ENCODE measurements at regions not wholly inside any gene's neighbourhood (a gene's known extent, or its start where the extent isn't known, plus 50 kb on each side); places are given as distances from the start of the nearest gene placed in this dataset.

GRCh38 chr2:78024996-78025395 lies 502.8 kb upstream of the LRRTM4 start:
- H3K4me1 ChIP-seq = no peaks in the 10 kb centered on the region
- no peaks in the 10 kb centered on the region for H3K27me3 ChIP-seq
- H3K9me3 ChIP-seq = no peaks in the 10 kb centered on the region
- H3K27ac ChIP-seq = no peak overlapping the region
- DNase-seq (ENCODE audit: extremely low spot score in 2 of 2) = no peak
- intact Hi-C loops (cut with DNase I) = no loop called here
- no peaks in the 10 kb centered on the region for H3K36me3 ChIP-seq
- no peak overlapping the region for H3K4me3 ChIP-seq
- TF ChIP-seq, protein P1, sequence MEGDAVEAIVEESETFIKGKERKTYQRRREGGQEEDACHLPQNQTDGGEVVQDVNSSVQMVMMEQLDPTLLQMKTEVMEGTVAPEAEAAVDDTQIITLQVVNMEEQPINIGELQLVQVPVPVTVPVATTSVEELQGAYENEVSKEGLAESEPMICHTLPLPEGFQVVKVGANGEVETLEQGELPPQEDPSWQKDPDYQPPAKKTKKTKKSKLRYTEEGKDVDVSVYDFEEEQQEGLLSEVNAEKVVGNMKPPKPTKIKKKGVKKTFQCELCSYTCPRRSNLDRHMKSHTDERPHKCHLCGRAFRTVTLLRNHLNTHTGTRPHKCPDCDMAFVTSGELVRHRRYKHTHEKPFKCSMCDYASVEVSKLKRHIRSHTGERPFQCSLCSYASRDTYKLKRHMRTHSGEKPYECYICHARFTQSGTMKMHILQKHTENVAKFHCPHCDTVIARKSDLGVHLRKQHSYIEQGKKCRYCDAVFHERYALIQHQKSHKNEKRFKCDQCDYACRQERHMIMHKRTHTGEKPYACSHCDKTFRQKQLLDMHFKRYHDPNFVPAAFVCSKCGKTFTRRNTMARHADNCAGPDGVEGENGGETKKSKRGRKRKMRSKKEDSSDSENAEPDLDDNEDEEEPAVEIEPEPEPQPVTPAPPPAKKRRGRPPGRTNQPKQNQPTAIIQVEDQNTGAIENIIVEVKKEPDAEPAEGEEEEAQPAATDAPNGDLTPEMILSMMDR (IDR thresholded peaks at IDR 0.05) = no peak
- TF ChIP-seq POLR2AphosphoS5 (IDR thresholded peaks at IDR 0.05; ENCODE audit: insufficient read depth in 1 of 2, low read depth in 1 of 2) = no peak
- no peak for TF ChIP-seq POLR2A (IDR thresholded peaks at IDR 0.05)

DNA sequence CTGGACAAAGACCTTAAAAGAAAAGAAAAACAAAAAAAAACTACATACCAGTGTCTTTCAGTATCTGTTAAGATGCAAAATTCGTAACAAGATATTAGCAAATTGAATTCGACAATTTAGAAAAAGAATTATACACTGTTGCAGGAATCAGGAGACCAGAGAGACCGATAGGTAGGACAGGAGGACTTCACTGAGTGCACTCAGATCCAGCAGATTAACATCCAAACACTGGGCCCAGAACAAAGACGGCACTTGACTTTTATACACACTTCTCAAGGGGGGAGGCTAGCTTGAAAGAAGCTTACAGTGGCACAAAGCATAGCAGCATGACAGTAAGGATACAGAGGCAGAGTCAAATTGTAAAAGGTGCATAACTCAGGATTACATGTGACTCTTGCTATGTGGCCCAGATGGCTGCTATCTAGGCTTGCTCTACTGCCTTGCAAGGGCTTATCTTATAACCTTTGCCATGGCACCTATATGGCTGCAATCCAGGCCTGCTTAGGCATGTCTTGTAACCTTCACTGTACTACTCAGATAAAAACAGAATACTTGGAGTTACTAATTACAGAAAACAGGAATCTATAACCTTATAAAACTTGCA lies 507.3 kb upstream of the LRRTM4 start:
- H3K27ac ChIP-seq = no peak overlapping the region
- H3K27me3 ChIP-seq = no peaks in the 10 kb centered on the region
- DNase-seq (ENCODE audit: extremely low spot score in 2 of 2) = no peak
- intact Hi-C loops (cut with DNase I) = no loop called here
- no peak overlapping the region for H3K4me3 ChIP-seq
- no peaks in the 10 kb centered on the region for H3K36me3 ChIP-seq
- TF ChIP-seq POLR2AphosphoS5 (IDR thresholded peaks at IDR 0.05; ENCODE audit: insufficient read depth in 1 of 2, low read depth in 1 of 2) = no peak
- TF ChIP-seq, protein P1 (IDR thresholded peaks at IDR 0.05) = no peak
- no peak for TF ChIP-seq POLR2A (IDR thresholded peaks at IDR 0.05)
- H3K9me3 ChIP-seq = no peaks in the 10 kb centered on the region
- H3K4me1 ChIP-seq = no peaks in the 10 kb centered on the region

DNA sequence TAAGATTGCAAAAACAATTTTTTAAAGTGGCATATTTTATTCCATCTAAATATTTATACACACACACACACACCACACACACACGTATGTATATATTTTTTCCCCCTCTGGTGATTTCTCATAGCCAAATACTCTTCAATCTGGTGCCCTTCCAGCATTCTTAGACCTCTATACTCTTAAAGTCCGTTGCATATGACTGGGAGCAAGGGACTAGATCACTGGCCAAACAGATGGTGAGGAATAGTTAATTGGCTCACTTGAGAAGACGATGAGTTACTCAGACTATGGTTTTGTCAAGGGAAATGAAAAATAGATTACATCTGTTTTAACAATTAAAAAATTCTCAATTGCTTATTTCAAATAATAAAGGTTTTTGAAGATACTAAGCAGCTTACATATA lies 512.5 kb upstream of the LRRTM4 start:
- H3K4me3 ChIP-seq = no peak overlapping the region
- intact Hi-C loops (cut with DNase I) = no loop called here
- no peaks in the 10 kb centered on the region for H3K36me3 ChIP-seq
- H3K27me3 ChIP-seq = no peaks in the 10 kb centered on the region
- H3K27ac ChIP-seq = no peak overlapping the region
- DNase-seq (ENCODE audit: extremely low spot score in 2 of 2) = no peak
- TF ChIP-seq POLR2AphosphoS5 (IDR thresholded peaks at IDR 0.05; ENCODE audit: insufficient read depth in 1 of 2, low read depth in 1 of 2) (no peak), POLR2A (IDR thresholded peaks at IDR 0.05) (no peak)
- TF ChIP-seq, protein P1 (IDR thresholded peaks at IDR 0.05) = no peak
- H3K4me1 ChIP-seq = no peaks in the 10 kb centered on the region
- no peaks in the 10 kb centered on the region for H3K9me3 ChIP-seq

DNA sequence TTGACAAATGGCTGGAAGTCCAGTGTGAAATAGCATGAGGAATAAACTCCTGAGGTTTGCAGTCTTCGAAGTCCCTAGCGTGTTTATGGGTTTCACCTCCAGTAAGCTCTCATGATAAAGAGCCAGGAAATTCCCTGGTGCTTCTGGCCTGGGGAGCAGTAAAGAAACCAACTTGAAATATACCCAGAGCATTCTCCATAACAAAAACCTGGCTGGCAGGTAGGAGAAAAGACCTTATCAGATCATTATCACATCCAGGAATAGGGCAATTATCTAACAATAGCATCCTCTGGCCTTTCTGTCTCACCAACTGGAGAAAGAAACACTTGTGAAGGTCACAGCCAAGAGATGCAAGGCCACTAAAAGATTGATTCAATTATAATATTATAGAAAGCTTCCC lies 513.6 kb upstream of the LRRTM4 start:
- no peaks in the 10 kb centered on the region for H3K9me3 ChIP-seq
- H3K27ac ChIP-seq = no peak overlapping the region
- no peaks in the 10 kb centered on the region for H3K4me1 ChIP-seq
- H3K36me3 ChIP-seq = no peaks in the 10 kb centered on the region
- DNase-seq (ENCODE audit: extremely low spot score in 2 of 2) = no peak
- H3K4me3 ChIP-seq = no peak overlapping the region
- H3K27me3 ChIP-seq = no peaks in the 10 kb centered on the region
- intact Hi-C loops (cut with DNase I) = no loop called here
- TF ChIP-seq POLR2AphosphoS5 (IDR thresholded peaks at IDR 0.05; ENCODE audit: insufficient read depth in 1 of 2, low read depth in 1 of 2) (no peak), POLR2A (IDR thresholded peaks at IDR 0.05) (no peak)
- TF ChIP-seq, protein P1 (IDR thresholded peaks at IDR 0.05) = no peak

GRCh38 chr2:78051480-78051879 lies 529.3 kb upstream of the LRRTM4 start:
- no peaks in the 10 kb centered on the region for H3K36me3 ChIP-seq
- H3K9me3 ChIP-seq = peaks cover 4% of the 10 kb centered on the region
- no peak overlapping the region for H3K27ac ChIP-seq
- DNase-seq (ENCODE audit: extremely low spot score in 2 of 2) = no peak
- no peaks in the 10 kb centered on the region for H3K27me3 ChIP-seq
- TF ChIP-seq, protein P1 (IDR thresholded peaks at IDR 0.05) = no peak
- TF ChIP-seq POLR2AphosphoS5 (IDR thresholded peaks at IDR 0.05; ENCODE audit: insufficient read depth in 1 of 2, low read depth in 1 of 2) (no peak), POLR2A (IDR thresholded peaks at IDR 0.05) (no peak)
- no peaks in the 10 kb centered on the region for H3K4me1 ChIP-seq
- no peak overlapping the region for H3K4me3 ChIP-seq
- intact Hi-C loops (cut with DNase I) = no loop called here

Data from vagina (tissue), 2 donors.